ENCODE measurements at regions not wholly inside any gene's neighbourhood (a gene's known extent, or its start where the extent isn't known, plus 50 kb on each side); places are given as distances from the start of the nearest gene placed in this dataset.

GRCh38 chr5:52409835-52410234 is 377.9 kb upstream of the ITGA1 start:
- no peak for DNase-seq (ENCODE audit: low spot score)

- no peak for DNase-seq (ENCODE audit: low spot score)
These were observed 368.4 kb upstream of the ITGA1 start for GRCh38 chr5:52419357-52419756.

- no peak for DNase-seq (ENCODE audit: low spot score)
These were observed 360.1 kb upstream of the ITGA1 start for GRCh38 chr5:52427615-52428014.

GRCh38 chr5:52428977-52429489 is 358.7 kb upstream of the ITGA1 start:
- DNase-seq (ENCODE audit: low spot score), result no peak

- no peak for DNase-seq (ENCODE audit: low spot score)
These were observed 345.9 kb upstream of the ITGA1 start for GRCh38 chr5:52441768-52442167.

- DNase-seq (ENCODE audit: low spot score), result no peak
These were observed 344.5 kb upstream of the ITGA1 start for GRCh38 chr5:52443187-52443586.

GRCh38 chr5:52448111-52448510 is 339.6 kb upstream of the ITGA1 start:
- no peak for DNase-seq (ENCODE audit: low spot score)

GRCh38 chr5:52449516-52449915 is 338.2 kb upstream of the ITGA1 start:
- no peak for DNase-seq (ENCODE audit: low spot score)

- no peak for DNase-seq (ENCODE audit: low spot score)
These were observed 335.6 kb upstream of the ITGA1 start for GRCh38 chr5:52452098-52452497.

GRCh38 chr5:52453176-52453575 is 334.5 kb upstream of the ITGA1 start:
- no peak for DNase-seq (ENCODE audit: low spot score)

GRCh38 chr5:52455920-52456319 is 331.8 kb upstream of the ITGA1 start:
- DNase-seq (ENCODE audit: low spot score), result no peak

- DNase-seq (ENCODE audit: low spot score), result no peak
These were observed 329.9 kb upstream of the ITGA1 start for GRCh38 chr5:52457810-52458209.

- DNase-seq (ENCODE audit: low spot score), result peak; percentile 11
These were observed 321.6 kb upstream of the ITGA1 start for GRCh38 chr5:52466113-52466512.

GRCh38 chr5:52466749-52467520 is 320.8 kb upstream of the ITGA1 start:
- no peak for DNase-seq (ENCODE audit: low spot score)

GRCh38 chr5:52468976-52469375 is 318.7 kb upstream of the ITGA1 start:
- DNase-seq (ENCODE audit: low spot score), result no peak

GRCh38 chr5:52469420-52469819 is 318.3 kb upstream of the ITGA1 start:
- DNase-seq (ENCODE audit: low spot score), result no peak

GRCh38 chr5:52469835-52470234 is 317.9 kb upstream of the ITGA1 start:
- no peak for DNase-seq (ENCODE audit: low spot score)

GRCh38 chr5:52476346-52476745 is 311.4 kb upstream of the ITGA1 start:
- DNase-seq (ENCODE audit: low spot score), result no peak

- no peak for DNase-seq (ENCODE audit: low spot score)
These were observed 306.5 kb upstream of the ITGA1 start for GRCh38 chr5:52481201-52481600.

GRCh38 chr5:52481851-52482250 is 305.9 kb upstream of the ITGA1 start:
- no peak for DNase-seq (ENCODE audit: low spot score)

GRCh38 chr5:52491071-52491787 is 296.5 kb upstream of the ITGA1 start:
- no peak for DNase-seq (ENCODE audit: low spot score)

GRCh38 chr5:52491818-52492217 is 295.9 kb upstream of the ITGA1 start:
- DNase-seq (ENCODE audit: low spot score), result no peak

- DNase-seq (ENCODE audit: low spot score), result no peak
These were observed 290.5 kb upstream of the ITGA1 start for GRCh38 chr5:52497133-52497693.

All from pons (tissue), 1 donor.